ENCODE measurements at regions not wholly inside any gene's neighbourhood (a gene's known extent, or its start where the extent isn't known, plus 50 kb on each side); places are given as distances from the start of the nearest gene placed in this dataset.

DNA sequence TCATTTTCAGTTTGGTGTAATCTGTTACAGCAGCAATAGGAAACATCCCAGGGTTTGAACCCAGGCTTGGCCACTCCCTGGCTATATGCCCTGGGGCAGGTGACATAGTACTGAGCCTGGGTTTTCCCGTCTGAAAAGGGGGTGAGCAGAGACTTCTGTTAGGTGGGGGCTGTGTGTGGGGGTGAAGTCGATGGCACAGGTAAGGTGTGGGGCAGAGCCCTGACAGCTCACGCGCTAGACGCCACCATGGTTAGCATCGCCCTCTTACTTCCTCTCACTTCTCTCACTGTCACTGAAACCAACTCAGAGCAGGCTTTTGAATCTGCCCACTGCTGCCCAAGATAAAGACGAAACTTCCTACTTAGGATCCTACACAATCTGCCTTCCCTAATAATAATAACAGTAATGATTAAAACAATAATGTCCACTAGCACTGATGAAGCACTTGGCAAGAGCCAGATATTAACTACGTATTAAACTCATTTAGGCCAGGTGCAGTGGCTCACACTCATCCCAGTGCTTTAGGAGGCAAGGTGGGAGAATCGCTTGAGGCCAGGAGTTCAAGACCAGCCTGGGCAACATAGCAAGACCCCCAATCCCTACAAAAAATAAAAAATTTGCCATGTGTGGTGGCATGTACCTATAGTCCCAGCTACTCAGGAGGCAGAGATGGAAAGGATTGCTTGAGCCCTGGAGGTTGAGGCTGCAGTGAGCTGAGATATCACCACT is 117.9 kb upstream of the PTPN1 start:
- no peak for DNase-seq (ENCODE audit: low read depth)

DNA sequence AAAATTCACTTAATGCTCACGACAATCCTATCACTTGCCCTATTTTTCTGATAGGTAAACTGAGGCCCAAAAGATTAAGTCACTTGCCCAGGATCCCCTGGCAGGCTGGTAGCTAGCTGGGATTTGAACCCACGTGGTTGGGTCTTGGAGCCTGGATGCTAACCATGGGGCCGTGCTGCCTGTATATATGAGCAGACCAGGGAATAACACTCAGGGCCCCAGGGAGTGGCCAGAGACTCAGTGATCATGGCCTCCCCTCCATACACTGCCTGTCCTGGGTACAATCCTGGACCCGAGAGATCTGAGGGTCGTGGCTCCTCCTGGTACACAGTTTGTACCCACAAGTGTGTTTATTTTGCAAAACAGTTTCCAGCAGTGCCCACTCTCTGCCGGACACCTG is 116.9 kb upstream of the PTPN1 start:
- DNase-seq (ENCODE audit: low read depth), result no peak

DNA sequence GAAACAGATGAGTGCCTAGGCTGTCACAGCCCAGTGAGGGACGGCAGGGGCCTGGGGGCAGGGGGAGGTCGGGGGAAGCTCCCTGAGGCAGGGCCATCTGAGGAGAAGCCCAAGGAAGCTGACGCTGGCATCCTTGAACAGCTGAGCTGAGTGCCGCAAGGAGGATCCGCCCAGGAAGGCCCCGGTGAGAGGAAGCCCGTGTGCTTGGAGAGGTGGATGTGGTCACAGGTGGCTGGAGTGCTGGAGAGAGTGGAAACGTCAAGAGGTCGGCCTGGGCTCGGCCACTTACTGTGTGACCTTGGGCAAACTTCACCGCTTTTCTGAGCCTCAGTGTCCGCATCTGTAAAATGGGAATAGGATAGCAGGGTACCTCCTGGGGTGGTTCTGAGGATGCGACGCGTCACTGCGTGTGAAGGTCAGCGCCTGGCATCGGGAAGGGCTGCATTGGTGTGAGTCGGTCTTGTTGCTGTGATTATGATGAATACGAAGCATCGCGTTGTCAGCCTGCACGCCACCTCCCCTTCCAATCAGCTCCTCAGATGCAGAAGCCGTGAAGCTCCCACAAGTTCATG is 116.1 kb upstream of the PTPN1 start:
- no peak for DNase-seq (ENCODE audit: low read depth)

DNA sequence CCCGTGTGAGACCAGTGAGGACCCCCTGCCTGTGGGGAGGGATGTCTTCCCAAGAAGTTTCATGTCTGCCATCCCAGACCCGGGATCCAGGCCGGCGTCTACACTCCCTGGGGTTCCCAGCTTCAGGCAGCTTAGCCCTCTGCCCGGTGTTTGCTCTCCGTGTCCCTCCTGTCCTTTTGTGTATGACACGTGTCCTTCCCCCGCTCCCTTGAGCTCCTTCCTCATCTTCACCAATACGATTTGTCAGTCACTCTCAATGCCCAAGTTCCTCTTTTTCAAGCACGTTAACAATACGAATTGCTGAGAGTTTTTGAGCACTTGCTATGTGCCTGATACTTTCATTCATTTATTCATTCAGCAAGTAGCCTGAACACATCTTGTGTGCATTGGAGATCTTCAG is 115.6 kb upstream of the PTPN1 start:
- no peak for DNase-seq (ENCODE audit: low read depth)

DNA sequence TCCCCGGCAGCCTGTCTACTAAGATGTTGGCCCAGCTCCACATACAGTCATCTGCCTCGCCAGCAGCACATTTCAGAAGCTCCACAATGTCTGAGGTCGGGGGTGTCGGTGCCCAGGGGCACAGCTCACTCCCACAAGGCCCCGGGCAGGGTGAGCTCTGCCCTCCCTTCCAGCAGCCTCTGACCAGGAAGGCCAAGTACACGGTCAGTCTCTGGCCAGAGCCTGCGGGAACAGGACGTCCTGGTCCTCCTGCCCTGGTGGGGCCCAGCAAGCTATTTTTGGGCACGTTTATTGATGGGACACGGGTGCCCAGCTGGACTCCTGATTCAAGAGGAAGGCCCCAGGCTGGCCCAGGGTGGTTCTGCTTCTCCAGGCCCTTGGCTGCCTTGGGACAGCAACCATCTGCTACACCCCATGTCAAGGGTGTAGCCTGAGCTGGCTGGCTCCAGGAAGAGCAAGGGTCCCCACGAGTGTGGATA is 114.9 kb upstream of the PTPN1 start:
- peak; percentile 70 for DNase-seq (ENCODE audit: low read depth)

DNA sequence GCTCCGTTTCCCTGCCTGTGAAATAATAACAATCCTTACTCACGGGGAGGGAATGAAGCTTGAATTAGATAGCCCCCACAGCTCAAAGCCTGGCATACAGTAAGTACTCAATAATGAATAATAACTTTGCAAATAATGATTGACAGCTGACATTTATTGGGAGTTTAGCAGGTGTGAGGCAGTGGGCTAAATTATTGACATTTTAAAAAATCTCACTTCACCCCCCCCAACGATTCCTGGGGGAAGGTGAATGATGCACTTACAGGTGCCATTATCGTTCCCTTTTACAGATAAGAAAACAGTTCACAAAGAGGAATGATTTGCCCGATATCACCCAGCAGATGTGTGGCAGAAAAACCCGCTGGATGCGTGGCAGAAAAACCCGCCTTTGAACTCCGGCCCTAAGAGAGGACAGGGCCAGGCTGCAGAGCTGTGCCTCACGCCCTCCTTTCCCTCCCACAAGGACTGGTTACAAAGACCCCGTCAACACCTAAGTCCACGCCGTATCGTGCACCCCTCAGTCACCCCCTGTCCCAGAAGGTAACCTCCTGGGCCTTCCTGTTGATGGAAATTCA is 114.2 kb upstream of the PTPN1 start:
- DNase-seq (ENCODE audit: low read depth), result no peak

DNA sequence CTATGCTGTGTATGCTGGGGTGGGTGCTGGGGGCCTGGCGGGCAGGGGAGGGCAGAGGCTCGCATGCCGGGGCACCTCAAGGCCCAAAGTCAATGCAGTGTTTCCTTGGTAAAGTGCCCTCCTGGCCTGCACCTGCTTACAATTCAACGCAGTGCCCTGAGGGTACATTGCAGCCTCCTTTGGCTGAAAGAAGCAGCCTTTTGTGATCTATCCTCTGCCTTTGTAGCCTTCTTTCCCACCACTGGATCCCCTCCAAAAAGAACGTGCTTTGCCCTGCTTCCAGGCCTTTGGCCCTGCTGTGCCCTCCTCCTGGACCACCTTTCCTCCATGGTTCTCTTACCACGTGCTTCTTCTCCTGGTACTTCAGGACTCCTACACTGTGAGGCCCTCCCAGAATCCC is 113.6 kb upstream of the PTPN1 start:
- DNase-seq (ENCODE audit: low read depth), result no peak

DNA sequence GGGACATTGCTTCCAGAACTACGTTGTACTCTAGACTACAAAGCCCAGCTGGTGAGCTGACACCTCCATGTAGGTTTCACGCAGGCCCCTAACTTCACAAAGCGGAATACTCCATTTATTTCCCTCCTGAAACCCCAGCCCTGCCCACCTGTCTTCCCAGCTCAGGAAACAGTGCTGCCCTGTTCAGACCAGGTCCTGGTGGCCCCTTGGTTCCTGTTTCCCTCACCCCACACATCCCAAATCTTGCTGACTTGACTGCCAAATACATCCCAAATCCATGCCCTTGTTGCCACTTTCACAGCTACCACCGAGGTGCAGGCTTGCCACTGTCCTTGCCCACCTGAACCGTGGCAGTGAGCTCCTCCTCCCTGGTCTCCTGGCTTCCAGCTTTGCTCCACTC is 113.1 kb upstream of the PTPN1 start:
- no peak for DNase-seq (ENCODE audit: low read depth)

GRCh38 chr20:50398064-50398463 is 112.1 kb upstream of the PTPN1 start:
- no peak for DNase-seq (ENCODE audit: low read depth)

GRCh38 chr20:50398471-50398820 is 111.7 kb upstream of the PTPN1 start:
- no peak for DNase-seq (ENCODE audit: low read depth)

GRCh38 chr20:50398821-50399554 is 111.2 kb upstream of the PTPN1 start:
- DNase-seq (ENCODE audit: low read depth), result peak; percentile 70

DNA sequence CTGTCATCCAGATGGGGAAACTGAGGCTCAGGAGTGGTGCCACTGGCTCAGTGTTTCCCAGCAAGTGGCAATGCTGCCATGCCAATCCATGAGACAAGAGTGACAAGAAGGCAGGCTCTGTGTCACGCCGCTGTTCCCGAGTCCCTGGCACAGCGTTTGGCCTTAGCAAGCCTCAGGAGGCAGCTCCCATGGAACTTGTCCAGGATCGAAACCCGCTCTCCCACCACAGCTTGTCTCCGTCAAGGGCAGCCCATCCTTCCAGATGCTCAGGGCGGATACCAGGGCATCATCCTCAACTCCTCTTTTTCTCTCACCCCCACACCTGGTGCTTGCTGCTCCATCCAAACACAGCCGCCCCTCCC is 110.6 kb upstream of the PTPN1 start:
- DNase-seq (ENCODE audit: low read depth), result no peak

GRCh38 chr20:50399917-50400704 is 110.1 kb upstream of the PTPN1 start:
- DNase-seq (ENCODE audit: low read depth), result peak; percentile 69

GRCh38 chr20:50400705-50401586 is 109.2 kb upstream of the PTPN1 start:
- DNase-seq (ENCODE audit: low read depth), result no peak

DNA sequence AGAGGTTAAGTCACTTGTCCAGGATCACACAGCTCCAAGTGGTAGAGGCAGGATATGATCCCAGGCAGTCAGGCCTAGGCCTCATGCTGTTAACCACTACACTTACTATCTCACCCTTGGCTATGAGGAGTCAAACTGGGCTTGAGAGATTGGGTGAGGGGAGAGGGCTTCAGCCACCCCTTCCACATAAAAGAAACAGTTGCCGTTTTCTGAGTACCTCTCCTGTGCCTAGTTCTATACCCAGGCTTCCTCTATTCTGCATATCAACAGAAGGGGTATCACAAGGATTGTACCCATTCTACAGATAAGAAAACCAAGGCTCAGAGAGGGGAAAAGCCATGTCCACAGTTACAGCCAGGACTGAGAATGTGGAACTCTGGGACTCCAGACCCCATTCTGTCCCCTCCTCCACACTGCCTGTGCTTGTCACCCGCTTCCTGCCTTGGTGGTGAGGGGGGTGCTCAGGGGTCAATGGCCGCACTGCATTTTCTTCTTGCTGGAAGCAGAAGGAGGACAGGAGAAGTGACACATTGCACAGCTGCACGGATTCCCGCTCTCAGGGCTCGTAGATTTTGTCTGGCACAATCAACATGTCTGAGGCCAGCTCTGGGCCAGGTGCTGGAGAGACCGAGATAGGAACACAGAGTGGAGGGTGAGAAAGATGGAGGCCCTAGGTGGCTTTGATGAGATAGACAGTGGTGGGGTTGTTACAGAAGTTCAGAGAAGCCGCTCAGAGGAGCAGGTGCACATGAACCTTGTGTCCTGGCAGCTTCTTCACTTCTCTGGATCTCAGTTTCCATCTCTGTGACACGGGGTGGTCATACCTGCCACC is 108.4 kb upstream of the PTPN1 start:
- DNase-seq (ENCODE audit: low read depth), result no peak

DNA sequence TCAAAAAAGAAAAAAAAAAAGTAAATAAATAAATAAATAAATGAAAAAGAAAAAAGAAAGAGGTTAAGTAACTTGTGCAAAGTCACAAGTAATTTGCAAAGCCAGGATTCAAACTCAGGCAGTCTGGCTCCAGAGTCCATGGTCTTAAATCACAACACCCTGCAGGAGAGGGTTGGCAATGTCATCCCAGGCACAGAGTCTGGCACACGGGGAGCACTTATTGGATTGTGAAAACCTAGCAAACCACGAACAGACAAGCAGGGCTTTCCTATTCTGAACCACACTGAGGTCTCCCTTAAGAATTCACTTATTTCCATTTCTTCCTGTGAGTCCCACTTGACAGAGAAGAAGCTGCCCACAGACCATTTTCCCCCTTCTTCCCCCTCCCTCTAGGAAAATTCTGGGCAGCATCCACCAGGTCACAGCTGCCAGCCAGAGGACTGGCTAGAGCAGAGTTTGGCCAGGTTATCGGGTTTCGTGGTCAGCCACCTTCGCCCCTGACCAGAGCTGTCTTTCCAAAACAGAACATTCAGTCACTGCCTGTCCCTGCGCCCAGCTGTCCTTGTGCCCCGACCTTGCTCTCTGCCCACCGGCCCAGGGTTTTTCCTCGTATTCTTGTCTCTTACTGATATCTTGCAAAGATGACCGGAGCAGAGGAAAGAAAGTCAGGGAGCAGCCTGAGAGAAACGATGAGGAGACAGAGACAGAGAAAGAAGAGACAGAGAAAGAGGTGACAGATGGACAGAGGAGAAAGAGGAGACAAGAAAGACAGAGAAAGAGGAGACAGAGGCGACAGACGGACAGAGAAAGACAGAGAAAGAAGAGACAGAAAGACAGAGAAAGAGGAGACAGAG is 106.4 kb upstream of the PTPN1 start:
- DNase-seq (ENCODE audit: low read depth), result no peak

DNA sequence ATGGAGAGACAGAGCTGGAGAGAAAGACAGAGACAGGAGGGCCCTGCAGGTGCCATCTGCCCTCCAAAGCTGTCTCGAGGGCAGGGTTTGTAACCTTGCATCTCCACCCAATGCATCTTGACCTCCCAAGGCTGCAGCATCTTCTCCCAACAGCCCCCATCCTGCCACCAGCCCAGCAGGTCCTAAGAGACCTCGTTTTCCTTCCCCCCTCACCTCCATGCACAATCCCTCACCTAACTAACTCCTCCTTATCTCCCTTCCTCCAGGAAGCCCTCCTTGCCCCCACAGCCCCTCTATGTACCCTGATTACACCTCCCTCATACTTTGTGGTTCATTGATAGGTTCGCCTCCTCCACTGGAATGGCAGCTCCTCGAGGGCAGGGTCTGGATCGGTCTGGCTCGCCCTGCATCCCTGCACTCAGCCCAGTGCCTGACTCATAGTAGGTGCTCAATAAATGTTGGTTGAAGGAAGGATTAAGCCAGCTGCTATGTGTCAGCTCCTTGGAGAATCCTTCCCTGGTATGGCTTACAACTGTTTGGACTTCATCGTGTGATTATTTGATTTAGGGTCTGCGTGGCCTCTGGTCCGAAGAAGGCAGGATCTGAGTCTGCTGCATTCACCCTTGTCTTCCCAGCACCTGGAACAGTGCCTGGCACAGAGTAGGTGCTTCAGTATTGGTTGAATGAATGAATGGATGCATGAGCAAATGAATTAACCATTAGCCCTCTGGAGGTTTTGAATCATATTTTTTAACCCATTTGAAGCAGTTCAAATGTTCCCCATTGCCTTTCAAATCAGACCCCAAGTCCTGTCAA is 105.6 kb upstream of the PTPN1 start:
- no peak for DNase-seq (ENCODE audit: low read depth)

- no peak for DNase-seq (ENCODE audit: low read depth)
Observed at GRCh38 chr20:50405235-50405914, 104.8 kb upstream of the PTPN1 start.
